Naive thymus-derived CD8-positive, alpha-beta T cell (primary cell): ENCODE measurements at regions not wholly inside any gene's neighbourhood (a gene's known extent, or its start where the extent isn't known, plus 50 kb on each side); places are given as distances from the start of the nearest gene placed in this dataset.
"Not testable (repeated sequence)": the region's sequence is repeated elsewhere in the genome, so short reads cannot be mapped to it uniquely, and the experiment has no call there.

Experiments used
- ATAC-seq, 2 donors: fragments of 150-1000 bp; cut with Tn5 transposase in 1 of 2; sonication (Bioruptor Pico), chemical (Tn5 transposase) in 1 of 2; 1 replicate in 1 of 2; 2 replicates in 1 of 2; pipeline ENCODE4 v1.10.0; 2021; ENCODE audit warnings: mild to moderate bottlenecking in 2 of 2, moderate library complexity in 2 of 2
- POLR2A ChIA-PET: fragments of 350-600 bp; sonication (Branson Sonifier 250); formaldehyde crosslinking; loops from one replicate; lab custom pipeline; 2021; ENCODE audit warnings: antibody characterized with exemption; lab: Charles Lee
- DNase-seq, 10 donors: peaks; one replicate each; pipeline versions ENCODE4 v3.0.0 to v3.0.0-alpha.2; 2020 to 2022
- H3K27ac Mint-ChIP-seq, 10 donors: one replicate each; pipeline ENCODE4 v1.8.0; 2020 to 2022; ENCODE audit warnings: mild to moderate bottlenecking in 10 of 10, mixed read lengths in 10 of 10, moderate library complexity in 4 of 10, inconsistent platforms in 1 of 10
- H3K27me3 Mint-ChIP-seq, 5 donors: one replicate each; pipeline ENCODE4 v1.8.0; 2021 to 2022; ENCODE audit warnings: mixed read lengths in 5 of 5
- H3K36me3 Mint-ChIP-seq, 3 donors: one replicate each; pipeline ENCODE4 v1.8.0; 2020 to 2022; ENCODE audit warnings: mixed read lengths in 3 of 3, mild to moderate bottlenecking in 2 of 3, inconsistent platforms in 1 of 3
- H3K4me1 Mint-ChIP-seq, 4 donors: one replicate each; pipeline ENCODE4 v1.8.0; 2021 to 2022; ENCODE audit warnings: mixed read lengths in 4 of 4
- H3K4me3 Mint-ChIP-seq, 10 donors: one replicate each; pipeline ENCODE4 v1.8.0; 2020 to 2022; ENCODE audit warnings: mild to moderate bottlenecking in 10 of 10, mixed read lengths in 10 of 10, moderate library complexity in 6 of 10, inconsistent platforms in 1 of 10
- H3K9me3 Mint-ChIP-seq, 9 donors: one replicate each; pipeline ENCODE4 v1.8.0; 2020 to 2022; ENCODE audit warnings: mixed read lengths in 9 of 9, mild to moderate bottlenecking in 3 of 9, inconsistent platforms in 1 of 9, moderate library complexity in 1 of 9

- Mint-ChIP-seq H3K36me3 (no peaks in the 10 kb centered on the region), H3K9me3 (peaks cover 0 to 8% (median 0%) of the 10 kb centered on the region in 9 donors), H3K4me1 (peaks cover 10 to 20% (median 13%) of the 10 kb centered on the region in 4 donors), H3K27ac (peak overlapping the region in 4 of 10 donors; percentile 11 to 56 (median 27)), H3K4me3 (peak overlapping the region in 3 of 10 donors; percentile 1 to 24 (median 14)), H3K27me3 (peaks cover 0 to 14% (median 3%) of the 10 kb centered on the region in 5 donors)
- DNase-seq (no peak), ATAC-seq (peak in 1 of 2 donors; percentile 32)
- POLR2A ChIA-PET, result no interaction called here
Measured at GRCh38 chr2:100747996-100748615, 71.8 kb upstream of the NPAS2 start.

- peak overlapping the region in 1 of 10 donors; percentile 11 for H3K27ac Mint-ChIP-seq
- ATAC-seq, result no peak
- POLR2A ChIA-PET, result no interaction called here
- DNase-seq, result no peak
- H3K9me3 Mint-ChIP-seq, result peaks cover 0 to 8% (median 0%) of the 10 kb centered on the region in 9 donors
- H3K4me1 Mint-ChIP-seq, result peaks cover 10 to 20% (median 13%) of the 10 kb centered on the region in 4 donors
- peaks cover 0 to 14% (median 3%) of the 10 kb centered on the region in 5 donors for H3K27me3 Mint-ChIP-seq
- H3K4me3 Mint-ChIP-seq, result no peak overlapping the region
- H3K36me3 Mint-ChIP-seq, result no peaks in the 10 kb centered on the region
Measured at GRCh38 chr2:100748673-100749072, 71.3 kb upstream of the NPAS2 start.

GRCh38 chr2:100749771-100750542 lies 70.0 kb upstream of the NPAS2 start:
- Mint-ChIP-seq H3K36me3 (no peaks in the 10 kb centered on the region), H3K27ac (no peak overlapping the region), H3K27me3 (peaks cover 0 to 14% (median 3%) of the 10 kb centered on the region in 5 donors), H3K4me1 (peaks cover 10 to 20% (median 12%) of the 10 kb centered on the region in 4 donors), H3K9me3 (peaks cover 0 to 8% (median 0%) of the 10 kb centered on the region in 9 donors), H3K4me3 (no peak overlapping the region)
- ATAC-seq, result no peak
- no peak for DNase-seq
- POLR2A ChIA-PET, result no interaction called here

- POLR2A ChIA-PET, ATAC-seq, H3K4me3 Mint-ChIP-seq, DNase-seq, H3K27ac Mint-ChIP-seq, H3K9me3 Mint-ChIP-seq, H3K36me3 Mint-ChIP-seq: not testable (repeated sequence)
- peaks cover 10 to 20% (median 11%) of the 10 kb centered on the region in 4 donors for H3K4me1 Mint-ChIP-seq
- peaks cover 0 to 16% (median 0%) of the 10 kb centered on the region in 5 donors for H3K27me3 Mint-ChIP-seq
Measured at GRCh38 chr2:100751871-100752625, 67.9 kb upstream of the NPAS2 start.

GRCh38 chr2:100752628-100753333 lies 67.2 kb upstream of the NPAS2 start:
- POLR2A ChIA-PET, result no interaction called here
- Mint-ChIP-seq H3K4me1 (peaks cover 8 to 16% (median 9%) of the 10 kb centered on the region in 4 donors), H3K9me3 (peaks cover 0 to 8% (median 0%) of the 10 kb centered on the region in 9 donors), H3K4me3 (no peak overlapping the region), H3K27me3 (peaks cover 0 to 16% (median 0%) of the 10 kb centered on the region in 5 donors), H3K27ac (no peak overlapping the region), H3K36me3 (no peaks in the 10 kb centered on the region)
- ATAC-seq (no peak), DNase-seq (no peak)

GRCh38 chr2:100753444-100753843 lies 66.5 kb upstream of the NPAS2 start:
- no peak overlapping the region for H3K27ac Mint-ChIP-seq
- H3K4me1 Mint-ChIP-seq, result peaks cover 2 to 9% (median 3%) of the 10 kb centered on the region in 4 donors
- ATAC-seq, result no peak
- no peak overlapping the region for H3K4me3 Mint-ChIP-seq
- DNase-seq, result no peak
- H3K27me3 Mint-ChIP-seq, result peaks cover 0 to 13% (median 0%) of the 10 kb centered on the region in 5 donors
- peaks cover 0 to 8% (median 0%) of the 10 kb centered on the region in 9 donors for H3K9me3 Mint-ChIP-seq
- POLR2A ChIA-PET, result no interaction called here
- no peaks in the 10 kb centered on the region for H3K36me3 Mint-ChIP-seq

GRCh38 chr2:100753881-100754280 lies 66.1 kb upstream of the NPAS2 start:
- DNase-seq (no peak), ATAC-seq (no peak)
- Mint-ChIP-seq H3K9me3 (peaks cover 0 to 10% (median 0%) of the 10 kb centered on the region in 9 donors), H3K4me1 (peaks cover 0 to 9% (median 2%) of the 10 kb centered on the region in 4 donors), H3K36me3 (no peaks in the 10 kb centered on the region), H3K27ac (no peak overlapping the region), H3K27me3 (peaks cover 0 to 12% (median 2%) of the 10 kb centered on the region in 5 donors), H3K4me3 (no peak overlapping the region)
- POLR2A ChIA-PET, result no interaction called here

GRCh38 chr2:100754951-100755350 lies 65.0 kb upstream of the NPAS2 start:
- Mint-ChIP-seq H3K27ac (no peak overlapping the region), H3K4me3 (no peak overlapping the region), H3K4me1 (peaks cover 0 to 9% (median 2%) of the 10 kb centered on the region in 4 donors), H3K36me3 (no peaks in the 10 kb centered on the region), H3K27me3 (peaks cover 0 to 9% (median 2%) of the 10 kb centered on the region in 5 donors), H3K9me3 (peaks cover 0 to 10% (median 0%) of the 10 kb centered on the region in 9 donors)
- POLR2A ChIA-PET, result no interaction called here
- ATAC-seq (no peak), DNase-seq (no peak)

GRCh38 chr2:100755441-100755840 lies 64.5 kb upstream of the NPAS2 start:
- H3K9me3 Mint-ChIP-seq, result peaks cover 0 to 5% (median 0%) of the 10 kb centered on the region in 9 donors
- POLR2A ChIA-PET, result no interaction called here
- H3K27me3 Mint-ChIP-seq, result peaks cover 0 to 9% (median 2%) of the 10 kb centered on the region in 5 donors
- H3K4me1 Mint-ChIP-seq, result peaks cover 0 to 9% (median 2%) of the 10 kb centered on the region in 4 donors
- no peak overlapping the region for H3K27ac Mint-ChIP-seq
- H3K4me3 Mint-ChIP-seq, result no peak overlapping the region
- no peak for ATAC-seq
- H3K36me3 Mint-ChIP-seq, result no peaks in the 10 kb centered on the region
- DNase-seq, result no peak

- Mint-ChIP-seq H3K9me3 (peaks cover 0 to 4% (median 0%) of the 10 kb centered on the region in 9 donors), H3K27ac (no peak overlapping the region), H3K36me3 (no peaks in the 10 kb centered on the region), H3K4me1 (peaks cover 0 to 7% (median 2%) of the 10 kb centered on the region in 4 donors), H3K4me3 (no peak overlapping the region), H3K27me3 (peaks cover 0 to 8% (median 2%) of the 10 kb centered on the region in 5 donors)
- ATAC-seq, result no peak
- DNase-seq, result no peak
- POLR2A ChIA-PET, result no interaction called here
Measured at GRCh38 chr2:100756704-100757103, 63.2 kb upstream of the NPAS2 start.

- no peaks in the 10 kb centered on the region for H3K36me3 Mint-ChIP-seq
- POLR2A ChIA-PET, result no interaction called here
- DNase-seq (no peak), ATAC-seq (no peak)
- H3K27ac Mint-ChIP-seq, result no peak overlapping the region
- no peak overlapping the region for H3K4me3 Mint-ChIP-seq
- H3K4me1 Mint-ChIP-seq, result peaks cover 0 to 2% (median under 1%) of the 10 kb centered on the region in 4 donors
- H3K9me3 Mint-ChIP-seq, result peaks cover 0 to 4% (median 0%) of the 10 kb centered on the region in 9 donors
- H3K27me3 Mint-ChIP-seq, result peaks cover 0 to 10% (median 4%) of the 10 kb centered on the region in 5 donors
Measured at GRCh38 chr2:100757621-100758394, 62.1 kb upstream of the NPAS2 start.
